ENCODE measurements at regions not wholly inside any gene's neighbourhood (a gene's known extent, or its start where the extent isn't known, plus 50 kb on each side); places are given as distances from the start of the nearest gene placed in this dataset.

DNA sequence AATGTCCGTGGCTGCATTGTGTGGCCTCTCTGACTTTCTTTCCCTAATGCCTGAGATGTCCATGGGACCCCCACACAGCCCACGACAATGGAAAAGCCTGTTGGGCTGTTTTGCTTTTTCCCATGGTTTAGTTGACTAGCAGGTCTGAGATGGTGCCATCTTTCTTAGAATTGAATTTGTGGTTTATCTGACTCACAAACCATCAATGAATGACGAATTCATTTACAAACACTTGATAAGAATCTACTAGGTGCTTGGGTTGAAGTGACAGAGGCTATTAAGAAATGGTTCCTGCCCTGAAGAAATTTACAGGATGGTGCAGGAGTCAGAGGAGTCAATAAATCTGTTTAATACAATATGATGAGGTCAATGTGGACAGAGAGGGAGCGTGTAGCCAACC, 75.4 kb downstream of the OTUD1 start:
- DNase-seq (ENCODE audit: extremely low spot score, unreplicated experiment): no peak
- Mint-ChIP-seq H3K27ac (no peak overlapping the region), H3K4me3 (no peak overlapping the region), H3K36me3 (no peaks in the 10 kb centered on the region), H3K4me1 (ENCODE audit: unreplicated experiment) (no peaks in the 10 kb centered on the region), H3K27me3 (peaks cover 11% of the 10 kb centered on the region), H3K9me3 (no peaks in the 10 kb centered on the region)
- TF ChIP-seq, protein P1, sequence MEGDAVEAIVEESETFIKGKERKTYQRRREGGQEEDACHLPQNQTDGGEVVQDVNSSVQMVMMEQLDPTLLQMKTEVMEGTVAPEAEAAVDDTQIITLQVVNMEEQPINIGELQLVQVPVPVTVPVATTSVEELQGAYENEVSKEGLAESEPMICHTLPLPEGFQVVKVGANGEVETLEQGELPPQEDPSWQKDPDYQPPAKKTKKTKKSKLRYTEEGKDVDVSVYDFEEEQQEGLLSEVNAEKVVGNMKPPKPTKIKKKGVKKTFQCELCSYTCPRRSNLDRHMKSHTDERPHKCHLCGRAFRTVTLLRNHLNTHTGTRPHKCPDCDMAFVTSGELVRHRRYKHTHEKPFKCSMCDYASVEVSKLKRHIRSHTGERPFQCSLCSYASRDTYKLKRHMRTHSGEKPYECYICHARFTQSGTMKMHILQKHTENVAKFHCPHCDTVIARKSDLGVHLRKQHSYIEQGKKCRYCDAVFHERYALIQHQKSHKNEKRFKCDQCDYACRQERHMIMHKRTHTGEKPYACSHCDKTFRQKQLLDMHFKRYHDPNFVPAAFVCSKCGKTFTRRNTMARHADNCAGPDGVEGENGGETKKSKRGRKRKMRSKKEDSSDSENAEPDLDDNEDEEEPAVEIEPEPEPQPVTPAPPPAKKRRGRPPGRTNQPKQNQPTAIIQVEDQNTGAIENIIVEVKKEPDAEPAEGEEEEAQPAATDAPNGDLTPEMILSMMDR (conservative IDR thresholded peaks at IDR 0.05): no peak

DNA sequence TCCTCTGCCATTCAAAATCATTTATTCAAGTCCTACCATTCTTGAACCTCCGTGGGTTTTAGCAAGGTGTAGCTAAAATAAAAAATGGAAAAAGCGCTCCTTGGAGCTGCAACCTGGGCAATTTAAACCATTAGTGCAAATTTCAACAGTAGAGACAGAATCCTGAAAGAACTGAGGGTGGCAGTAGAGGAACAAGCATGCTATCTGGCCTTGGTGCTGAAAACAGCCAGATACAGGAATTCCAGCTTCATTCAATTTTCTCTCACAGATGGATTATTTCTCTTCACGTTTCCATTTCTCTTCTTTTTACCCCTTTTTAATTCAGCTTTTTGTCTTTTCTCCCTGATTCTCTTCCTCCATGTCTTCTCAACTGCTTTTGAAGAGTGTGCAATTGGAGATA, 77.7 kb downstream of the OTUD1 start:
- DNase-seq (ENCODE audit: extremely low spot score, unreplicated experiment): no peak
- Mint-ChIP-seq H3K27me3 (peaks cover 20% of the 10 kb centered on the region), H3K4me1 (ENCODE audit: unreplicated experiment) (no peaks in the 10 kb centered on the region), H3K4me3 (no peak overlapping the region), H3K27ac (no peak overlapping the region), H3K9me3 (no peaks in the 10 kb centered on the region), H3K36me3 (no peaks in the 10 kb centered on the region)
- TF ChIP-seq, protein P1 (conservative IDR thresholded peaks at IDR 0.05): peak; percentile 76

DNA sequence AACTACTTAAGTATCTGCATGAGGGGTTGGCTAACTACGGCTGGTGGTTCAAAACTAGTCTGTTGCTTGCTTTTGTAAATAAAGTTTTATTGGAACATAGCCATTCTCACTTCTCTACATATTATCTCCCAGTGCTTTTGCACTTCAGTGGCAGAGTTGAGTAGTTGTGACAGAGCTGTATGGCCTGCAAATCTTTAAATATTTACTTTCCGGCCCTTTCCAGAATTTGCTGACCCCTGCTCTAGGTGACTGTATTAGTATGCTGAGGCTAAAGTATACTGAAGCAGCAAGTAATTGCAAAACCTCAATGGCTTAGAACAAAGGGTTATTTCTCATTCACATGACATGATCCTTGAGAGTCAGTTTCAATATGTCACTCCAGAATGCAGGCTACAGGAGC, 78.3 kb downstream of the OTUD1 start:
- H3K4me3 Mint-ChIP-seq: no peak overlapping the region
- TF ChIP-seq, protein P1 (conservative IDR thresholded peaks at IDR 0.05): no peak
- H3K9me3 Mint-ChIP-seq: no peaks in the 10 kb centered on the region
- H3K36me3 Mint-ChIP-seq: no peaks in the 10 kb centered on the region
- no peak for DNase-seq (ENCODE audit: extremely low spot score, unreplicated experiment)
- no peak overlapping the region for H3K27ac Mint-ChIP-seq
- H3K27me3 Mint-ChIP-seq: peaks cover 21% of the 10 kb centered on the region
- no peaks in the 10 kb centered on the region for H3K4me1 Mint-ChIP-seq (ENCODE audit: unreplicated experiment)

DNA sequence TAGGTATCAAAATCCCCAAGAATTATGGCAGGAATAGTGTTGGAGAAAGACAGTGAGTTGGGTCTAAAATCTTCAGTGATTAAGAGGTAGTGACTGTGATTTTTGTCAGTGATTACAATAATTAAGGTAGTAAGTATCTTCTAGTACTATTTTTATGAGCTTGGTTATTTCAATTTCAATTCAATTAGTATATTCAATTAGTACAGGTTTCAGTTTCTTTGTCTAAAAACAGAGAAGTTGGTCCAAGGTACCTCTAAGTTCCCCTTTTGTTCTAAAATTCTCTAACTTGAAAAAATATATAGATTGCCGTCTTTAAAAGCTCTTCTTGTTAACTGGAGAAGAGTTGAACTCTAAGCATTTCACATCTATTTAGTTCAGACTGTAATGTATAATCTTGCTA, 82.9 kb downstream of the OTUD1 start:
- no peaks in the 10 kb centered on the region for H3K4me1 Mint-ChIP-seq (ENCODE audit: unreplicated experiment)
- H3K27me3 Mint-ChIP-seq: peaks cover 15% of the 10 kb centered on the region
- no peak overlapping the region for H3K27ac Mint-ChIP-seq
- no peak for DNase-seq (ENCODE audit: extremely low spot score, unreplicated experiment)
- H3K4me3 Mint-ChIP-seq: no peak overlapping the region
- no peaks in the 10 kb centered on the region for H3K9me3 Mint-ChIP-seq
- no peaks in the 10 kb centered on the region for H3K36me3 Mint-ChIP-seq
- TF ChIP-seq, protein P1 (conservative IDR thresholded peaks at IDR 0.05): no peak

DNA sequence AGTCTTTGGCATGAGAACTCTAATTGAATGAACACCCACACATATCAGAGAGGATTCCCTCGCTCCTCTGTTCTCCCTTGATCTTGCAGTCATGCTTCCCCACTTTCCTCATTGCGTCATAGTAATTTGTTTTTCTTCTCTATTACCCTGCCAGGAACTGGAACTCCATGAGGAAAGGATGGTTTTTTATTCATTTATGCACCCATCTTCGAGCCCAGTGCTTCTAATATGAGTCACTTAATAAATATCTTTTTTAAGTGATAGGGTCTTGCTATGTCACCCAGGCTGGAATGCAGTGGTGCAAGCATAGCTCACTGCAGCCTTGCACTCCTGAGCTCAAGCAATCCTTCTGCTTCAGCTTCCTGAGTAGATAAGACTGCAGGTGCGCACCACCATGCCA, 83.5 kb downstream of the OTUD1 start:
- Mint-ChIP-seq H3K27ac (no peak overlapping the region), H3K4me3 (no peak overlapping the region), H3K4me1 (ENCODE audit: unreplicated experiment) (no peaks in the 10 kb centered on the region), H3K36me3 (no peaks in the 10 kb centered on the region), H3K27me3 (peaks cover 15% of the 10 kb centered on the region), H3K9me3 (no peaks in the 10 kb centered on the region)
- TF ChIP-seq, protein P1 (conservative IDR thresholded peaks at IDR 0.05): no peak
- no peak for DNase-seq (ENCODE audit: extremely low spot score, unreplicated experiment)

DNA sequence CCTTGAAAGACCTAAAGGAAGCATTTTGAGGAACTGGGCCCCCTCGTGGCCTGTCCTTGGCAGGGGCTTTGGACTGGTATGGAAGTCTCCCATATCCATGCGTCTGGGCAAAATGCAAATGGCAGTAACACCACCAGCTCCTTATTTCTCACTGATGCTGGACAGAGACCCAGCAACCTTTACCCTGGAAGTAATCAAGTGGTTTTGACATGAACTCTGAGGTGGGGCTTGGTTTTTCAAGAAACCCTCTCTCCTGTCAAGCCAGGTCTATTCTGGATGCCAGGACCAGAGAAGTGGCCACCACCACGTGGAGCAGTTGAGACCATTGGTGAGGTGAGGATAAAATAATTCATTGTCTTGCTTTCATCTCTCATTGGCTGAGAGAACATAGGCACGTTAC, 84.4 kb downstream of the OTUD1 start:
- Mint-ChIP-seq H3K9me3 (no peaks in the 10 kb centered on the region), H3K36me3 (no peaks in the 10 kb centered on the region), H3K4me1 (ENCODE audit: unreplicated experiment) (no peaks in the 10 kb centered on the region), H3K27ac (no peak overlapping the region), H3K27me3 (peaks cover 15% of the 10 kb centered on the region), H3K4me3 (no peak overlapping the region)
- no peak for DNase-seq (ENCODE audit: extremely low spot score, unreplicated experiment)
- TF ChIP-seq, protein P1 (conservative IDR thresholded peaks at IDR 0.05): no peak

Data from type B pancreatic cell (in vitro differentiated cells).